HEK293 (cell line): ENCODE measurements at regions not wholly inside any gene's neighbourhood (a gene's known extent, or its start where the extent isn't known, plus 50 kb on each side); places are given as distances from the start of the nearest gene placed in this dataset.

ENCODE experiments used
- HOXD13 ChIP-seq: sonication (generic); formaldehyde crosslinking; IDR thresholded peaks from 2 replicates; pipeline ENCODE4 v1.8.0; 2022; ENCODE audit warnings: missing genetic modification reagents, borderline replicate concordance
- ZNF274 ChIP-seq, 2 experiments: fragments of 200-500 bp in 1 of 2; fragments of 450-650 bp in 1 of 2; sonication (Bioruptor generic) in 1 of 2; formaldehyde crosslinking in 1 of 2; IDR thresholded peaks; 2 replicates each; pipeline versions ENCODE4 v1.5.1 to v1.6.1; 2014 to 2016; ENCODE audit warnings: borderline replicate concordance in 1 of 2, inconsistent platforms in 1 of 2, low read length in 1 of 2, missing biosample characterization in 1 of 2, missing genetic modification characterization in 1 of 2
- ZNF416 ChIP-seq: fragments of 450-650 bp; formaldehyde crosslinking; IDR thresholded peaks from 2 replicates; pipeline ENCODE4 v1.5.1; 2016; ENCODE audit warnings: missing biosample characterization, missing genetic modification characterization

DNA sequence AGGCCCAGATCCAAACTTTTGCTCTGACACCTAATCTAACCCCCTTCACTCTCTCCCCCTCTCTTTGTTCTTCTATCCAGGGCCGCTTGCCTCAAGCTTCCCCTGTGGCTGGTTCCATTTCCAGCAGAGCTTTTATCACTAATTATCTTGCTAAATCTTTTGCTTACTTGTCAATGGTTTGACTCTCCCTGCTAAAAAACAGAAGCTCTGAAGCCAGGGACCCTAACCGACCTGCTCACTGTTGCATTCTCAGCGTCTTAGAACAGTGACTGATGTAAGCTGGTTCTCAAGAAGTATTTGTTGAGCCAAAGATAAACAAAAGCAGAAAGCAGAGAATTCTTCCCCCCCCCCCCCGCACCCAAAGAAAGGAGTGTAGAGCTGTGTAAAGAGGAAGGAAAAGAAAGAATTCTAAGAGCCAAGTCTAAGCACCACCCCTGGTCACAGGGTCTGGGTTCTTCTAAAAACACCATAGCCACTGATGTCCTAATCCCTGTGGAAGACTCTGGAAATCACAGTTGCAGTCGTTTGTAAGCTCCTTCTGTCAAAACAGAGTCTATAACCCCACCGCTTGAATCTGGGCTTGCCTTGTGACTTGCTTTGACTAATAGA is 385.8 kb downstream of the MED13L start:
- TF ChIP-seq ZNF274 (IDR thresholded peaks at IDR 0.05; ENCODE audit: low read length) (no peak), ZNF274 (tag by site-specific recombination; IDR thresholded peaks at IDR 0.05; ENCODE audit: borderline replicate concordance) (no peak), HOXD13 (CRISPR knock-in tag) (no peak), ZNF416 (tag by site-specific recombination) (no peak)
